GM23338 (cell line): ENCODE measurements at regions not wholly inside any gene's neighbourhood (a gene's known extent, or its start where the extent isn't known, plus 50 kb on each side); places are given as distances from the start of the nearest gene placed in this dataset.

ENCODE experiments used
- ATAC-seq: fragments of 200-7000 bp; cut with Tn5 transposase; 3 replicates; pipeline ENCODE4 v1.9.1; 2020
- DNase-seq: peaks from one replicate; pipeline ENCODE4 v3.0.0-alpha.2; 2015; ENCODE audit warnings: low spot score
- H2AFZ ChIP-seq: fragments of 200-600 bp; sonication (generic); 2 replicates; pipeline ENCODE4 v1.8.0; 2016; ENCODE audit warnings: antibody characterized with exemption, mild to moderate bottlenecking, moderate library complexity
- H3F3A ChIP-seq: fragments of 200-600 bp; sonication (generic); replicated peaks from 2 replicates; pipeline ENCODE4 v1.8.0; 2017; ENCODE audit warnings: antibody characterized with exemption, mixed run types, low read depth
- H3K27ac ChIP-seq: fragments of 200-600 bp; sonication (generic); 2 replicates; pipeline ENCODE4 v1.6.1; 2016; ENCODE audit warnings: low read depth
- H3K27me3 ChIP-seq: fragments of 200-600 bp; sonication (generic); 2 replicates; pipeline ENCODE4 v1.8.0; 2016; ENCODE audit warnings: mild to moderate bottlenecking, mixed run types, moderate library complexity; ENCODE audit not compliant: insufficient read depth
- H3K36me3 ChIP-seq: fragments of 200-600 bp; sonication (generic); 2 replicates; pipeline ENCODE4 v1.8.0; 2016; ENCODE audit warnings: mild to moderate bottlenecking; ENCODE audit not compliant: insufficient read depth
- H3K4me1 ChIP-seq: fragments of 200-600 bp; sonication (generic); 2 replicates; pipeline ENCODE4 v1.8.0; 2016; ENCODE audit warnings: mild to moderate bottlenecking, moderate library complexity; ENCODE audit not compliant: insufficient read depth
- H3K4me2 ChIP-seq: fragments of 200-600 bp; sonication (generic); 2 replicates; pipeline ENCODE4 v1.7.1; 2017; ENCODE audit warnings: mixed run types
- H3K4me3 ChIP-seq: fragments of 200-600 bp; sonication (generic); 2 replicates; pipeline ENCODE4 v1.6.1; 2016; ENCODE audit warnings: mixed run types
- H3K79me2 ChIP-seq: fragments of 200-600 bp; sonication (generic); replicated peaks from 2 replicates; pipeline ENCODE4 v1.8.0; 2017; ENCODE audit warnings: mild to moderate bottlenecking; ENCODE audit not compliant: insufficient read depth
- H3K9me2 ChIP-seq: fragments of 200-600 bp; sonication (generic); 2 replicates; pipeline ENCODE4 v1.8.0; 2017; ENCODE audit not compliant: insufficient read depth
- H4K20me1 ChIP-seq: fragments of 200-600 bp; sonication (generic); replicated peaks from 2 replicates; pipeline ENCODE4 v1.8.0; 2017; ENCODE audit warnings: mild to moderate bottlenecking; ENCODE audit not compliant: insufficient read depth
- H3K27ac Mint-ChIP-seq: 2 replicates; pipeline ENCODE4 v1.8.0; 2020; ENCODE audit warnings: inconsistent platforms, mild to moderate bottlenecking, moderate library complexity, mixed read lengths
- H3K27me3 Mint-ChIP-seq: 3 replicates; pipeline ENCODE4 v1.8.0; 2022; ENCODE audit warnings: low read depth, mild to moderate bottlenecking, moderate library complexity, mixed read lengths, inconsistent platforms; ENCODE audit not compliant: insufficient read depth, poor library complexity
- H3K36me3 Mint-ChIP-seq: 3 replicates; pipeline ENCODE4 v1.8.0; 2021; ENCODE audit warnings: low read depth, mild to moderate bottlenecking, inconsistent platforms, moderate library complexity, mixed read lengths
- H3K4me1 Mint-ChIP-seq: 3 replicates; pipeline ENCODE4 v1.8.0; 2020; ENCODE audit warnings: mild to moderate bottlenecking, inconsistent platforms, mixed read lengths
- H3K4me3 Mint-ChIP-seq: 3 replicates; pipeline ENCODE4 v1.8.0; 2021; ENCODE audit warnings: moderate library complexity, mild to moderate bottlenecking, inconsistent platforms, mixed read lengths
- H3K9me3 Mint-ChIP-seq: 3 replicates; pipeline ENCODE4 v1.8.0; 2020; ENCODE audit warnings: moderate library complexity, mild to moderate bottlenecking, inconsistent platforms, mixed read lengths
- CTCF ChIP-seq, 2 experiments: fragments of 200-600 bp in 1 of 2; sonication (generic) in 1 of 2; conservative IDR thresholded peaks; 2 replicates each; pipeline versions ENCODE4 v1.5.1 to v1.6.1; 2016 to 2017; ENCODE audit warnings: antibody characterized with exemption in 2 of 2, low read depth in 2 of 2, mild to moderate bottlenecking in 2 of 2, moderate library complexity in 1 of 2
- EZH2 ChIP-seq: fragments of 200-600 bp; sonication (generic); IDR thresholded peaks from one replicate; pipeline ENCODE4 v1.8.0; 2017; ENCODE audit warnings: antibody characterized with exemption, mild to moderate bottlenecking, low read depth; ENCODE audit not compliant: unreplicated experiment
- EZH2phosphoT487 ChIP-seq: fragments of 200-600 bp; sonication (generic); IDR thresholded peaks from one replicate; pipeline ENCODE4 v1.8.1; 2018; ENCODE audit warnings: antibody characterized with exemption; ENCODE audit not compliant: unreplicated experiment
- JUNB ChIP-seq: IDR thresholded peaks from one replicate; pipeline ENCODE4 v1.6.1; 2016; ENCODE audit warnings: antibody characterized with exemption; ENCODE audit not compliant: unreplicated experiment
- POLR2AphosphoS5 ChIP-seq: IDR thresholded peaks from 2 replicates; pipeline ENCODE4 v1.6.1; 2016; ENCODE audit warnings: antibody characterized with exemption, low read depth
- ZNF331 ChIP-seq: fragments of 250-450 bp; sonication (Bioruptor Pico); IDR thresholded peaks from 2 replicates; pipeline ENCODE4 v1.5.0; 2020; ENCODE audit warnings: low read depth, mild to moderate bottlenecking, moderate library complexity
- ZNF462 ChIP-seq: fragments of 250-450 bp; sonication (Bioruptor Pico); IDR thresholded peaks from 2 replicates; pipeline ENCODE4 v1.5.0; 2020; ENCODE audit warnings: mild to moderate bottlenecking, moderate library complexity

- no peaks in the 10 kb centered on the region for H3K4me1 Mint-ChIP-seq
- no peak overlapping the region for H3K4me3 Mint-ChIP-seq
- no peaks in the 10 kb centered on the region for H3F3A ChIP-seq
- H3K4me2 ChIP-seq, result no peak overlapping the region
- peaks cover 5% of the 10 kb centered on the region for H3K9me3 Mint-ChIP-seq
- DNase-seq, result no peak
- H3K27me3 Mint-ChIP-seq, result no peaks in the 10 kb centered on the region
- no peak for TF ChIP-seq CTCF (conservative IDR thresholded peaks at IDR 0.05; ENCODE audit: low read depth in 2 of 2)
- peaks cover 4% of the 10 kb centered on the region; the same call in 2 of the 3 replicates for H3K36me3 Mint-ChIP-seq
- H3K4me1 ChIP-seq, result no peaks in the 10 kb centered on the region
- no peaks in the 10 kb centered on the region for H3K79me2 ChIP-seq
- no peak for ATAC-seq
- no peak overlapping the region for H3K27ac Mint-ChIP-seq
- no peak overlapping the region for H2AFZ ChIP-seq
- peaks cover 17% of the 10 kb centered on the region for H3K9me2 ChIP-seq
- H3K27ac ChIP-seq, result no peak overlapping the region
- no peak overlapping the region for H3K4me3 ChIP-seq
- H3K27me3 ChIP-seq, result no peaks in the 10 kb centered on the region
- peaks cover 11% of the 10 kb centered on the region; the same call in 1 of the 2 replicates for H3K36me3 ChIP-seq
- no peaks in the 10 kb centered on the region for H4K20me1 ChIP-seq
Measured at GRCh38 chr2:83063511-83063910, 1395.6 kb downstream of the SUCLG1 start.

- Histone ChIP-seq H3K9me2 (no peaks in the 10 kb centered on the region), H3K27me3 (no peaks in the 10 kb centered on the region), H3K4me3 (no peak overlapping the region), H3F3A (no peaks in the 10 kb centered on the region), H3K27ac (no peak overlapping the region), H4K20me1 (no peaks in the 10 kb centered on the region), H2AFZ (no peak overlapping the region), H3K4me1 (no peaks in the 10 kb centered on the region), H3K36me3 (peaks cover 13% of the 10 kb centered on the region; the same call in 1 of the 2 replicates), H3K4me2 (no peak overlapping the region), H3K79me2 (no peaks in the 10 kb centered on the region)
- Mint-ChIP-seq H3K9me3 (peaks cover 12% of the 10 kb centered on the region), H3K27ac (no peak overlapping the region), H3K36me3 (peaks cover 8% of the 10 kb centered on the region; the same call in 2 of the 3 replicates), H3K4me3 (no peak overlapping the region), H3K4me1 (no peaks in the 10 kb centered on the region), H3K27me3 (no peaks in the 10 kb centered on the region)
- TF ChIP-seq EZH2, result no peak
- TF ChIP-seq JUNB, result no peak
- TF ChIP-seq EZH2phosphoT487, result no peak
- TF ChIP-seq CTCF (conservative IDR thresholded peaks at IDR 0.05; ENCODE audit: low read depth in 2 of 2), result no peak
- TF ChIP-seq POLR2AphosphoS5, result no peak
- TF ChIP-seq ZNF462 (CRISPR knock-in tag), result no peak
- TF ChIP-seq ZNF331 (CRISPR knock-in tag), result no peak
- DNase-seq (no peak), ATAC-seq (no peak)
Measured at GRCh38 chr2:83058683-83059082, 1400.4 kb downstream of the SUCLG1 start.
